Mesodermal cell (in vitro differentiated cells): ENCODE measurements at regions not wholly inside any gene's neighbourhood (a gene's known extent, or its start where the extent isn't known, plus 50 kb on each side); places are given as distances from the start of the nearest gene placed in this dataset.

ENCODE experiments used
- H3K27ac ChIP-seq: 2 replicates; pipeline ENCODE4 v1.7.0; 2013; ENCODE audit warnings: mild to moderate bottlenecking, low read depth, low read length, moderate library complexity; ENCODE audit not compliant: severe bottlenecking
- H3K36me3 ChIP-seq: 2 replicates; pipeline ENCODE4 v1.7.1; 2013; ENCODE audit warnings: mild to moderate bottlenecking, low read length, moderate library complexity; ENCODE audit not compliant: control insufficient read depth, insufficient read depth
- H3K4me1 ChIP-seq: one replicate; pipeline ENCODE4 v1.7.1; 2013; ENCODE audit warnings: mild to moderate bottlenecking, low read length; ENCODE audit not compliant: insufficient read depth, control insufficient read depth, poor library complexity, severe bottlenecking
- H3K4me3 ChIP-seq: 2 replicates; pipeline ENCODE4 v1.7.0; 2013; ENCODE audit warnings: low read length, control low read depth, mild to moderate bottlenecking; ENCODE audit not compliant: insufficient read depth, poor library complexity, severe bottlenecking; ENCODE audit errors: extremely low read depth
- H3K9me3 ChIP-seq: 2 replicates; pipeline ENCODE4 v1.7.1; 2013; ENCODE audit warnings: mild to moderate bottlenecking, low read length, moderate library complexity; ENCODE audit not compliant: control insufficient read depth
- WGBS, 2 experiments: methylation state at CpG; one replicate each; pipeline ENCODE4 v1.1.5; 2013; ENCODE audit warnings: missing lambda C conversion rate in 2 of 2; ENCODE audit not compliant: insufficient coverage in 2 of 2; 5-methylcytosine and 5-hydroxymethylcytosine counted together

GRCh38 chr9:104980039-104980654, 52.2 kb upstream of the ABCA1 start:
- 91 to 100% methylated on average over 2 to 3 of the region's 5 CpGs for WGBS, 2 experiments
- H3K4me1 ChIP-seq: no peaks in the 10 kb centered on the region
- H3K4me3 ChIP-seq: no peak overlapping the region
- no peaks in the 10 kb centered on the region for H3K36me3 ChIP-seq
- H3K9me3 ChIP-seq: no peaks in the 10 kb centered on the region
- H3K27ac ChIP-seq: no peak overlapping the region

DNA sequence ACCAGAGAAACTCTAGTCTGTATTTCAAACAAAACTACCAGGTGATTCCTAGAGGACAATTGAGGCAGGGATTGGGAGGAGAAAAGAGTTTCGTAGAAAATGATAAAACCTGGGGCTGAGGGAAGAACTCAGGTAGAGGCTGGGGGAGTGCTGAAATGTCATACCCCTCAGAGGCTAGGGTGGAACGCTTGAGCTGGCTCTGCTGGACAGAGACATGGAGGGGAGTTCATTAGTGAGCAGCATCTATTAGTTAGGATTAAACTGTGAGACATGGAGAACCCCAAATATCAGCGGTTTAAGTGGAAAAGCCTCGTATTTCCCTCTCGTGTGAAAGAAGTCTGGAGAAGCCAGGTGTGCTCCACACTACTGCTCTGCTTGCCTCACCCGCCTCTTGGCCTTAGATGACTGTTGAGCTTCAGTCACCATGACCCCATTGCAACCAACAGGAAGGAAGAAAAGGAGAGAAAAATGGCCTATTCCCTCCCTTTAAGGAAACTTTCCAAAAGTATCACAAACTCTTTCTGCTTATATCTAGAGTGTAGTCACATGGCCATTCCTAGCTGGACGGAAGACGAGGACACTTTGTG, 53.7 kb upstream of the ABCA1 start:
- no peak overlapping the region for H3K27ac ChIP-seq
- 90 to 91% methylated on average over 8 of the region's 8 CpGs for WGBS, 2 experiments
- H3K9me3 ChIP-seq: no peaks in the 10 kb centered on the region
- no peak overlapping the region for H3K4me3 ChIP-seq
- no peaks in the 10 kb centered on the region for H3K36me3 ChIP-seq
- H3K4me1 ChIP-seq: no peaks in the 10 kb centered on the region

- H3K4me1 ChIP-seq: no peaks in the 10 kb centered on the region
- no peak overlapping the region for H3K4me3 ChIP-seq
- H3K9me3 ChIP-seq: no peaks in the 10 kb centered on the region
- H3K27ac ChIP-seq: no peak overlapping the region
- 88 to 100% methylated on average over 2 to 3 of the region's 3 CpGs for WGBS, 2 experiments
- no peaks in the 10 kb centered on the region for H3K36me3 ChIP-seq
Observed at GRCh38 chr9:104982543-104982942, 54.6 kb upstream of the ABCA1 start.

- Histone ChIP-seq H3K4me3 (no peak overlapping the region), H3K4me1 (no peaks in the 10 kb centered on the region), H3K36me3 (no peaks in the 10 kb centered on the region), H3K9me3 (no peaks in the 10 kb centered on the region), H3K27ac (no peak overlapping the region)
- WGBS, 2 experiments: 85 to 100% methylated on average over 1 to 3 of the region's 3 CpGs
Observed at GRCh38 chr9:104983491-104983890, 55.5 kb upstream of the ABCA1 start.

DNA sequence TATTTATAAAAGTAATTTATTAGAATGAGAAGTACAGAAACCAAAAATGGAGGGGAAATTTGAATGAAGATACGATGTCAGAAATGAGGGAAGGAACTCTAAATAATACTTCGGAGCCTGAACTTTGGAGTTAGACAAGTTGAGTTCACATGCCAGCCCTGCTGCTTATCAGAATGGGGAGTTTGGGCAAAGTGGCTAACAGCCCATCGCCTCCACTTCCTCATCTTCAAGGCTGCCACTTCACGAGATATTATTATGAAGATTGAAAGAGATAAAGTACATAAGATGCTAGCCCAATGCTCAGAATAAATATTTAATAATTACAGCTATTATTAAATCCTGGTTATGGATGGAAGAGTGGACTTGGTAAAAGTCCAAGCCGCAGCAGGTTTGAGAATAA, 56.2 kb upstream of the ABCA1 start:
- H3K27ac ChIP-seq: no peak overlapping the region
- 74 to 92% methylated on average over 2 of the region's 5 CpGs for WGBS, 2 experiments
- no peak overlapping the region for H3K4me3 ChIP-seq
- no peaks in the 10 kb centered on the region for H3K36me3 ChIP-seq
- no peaks in the 10 kb centered on the region for H3K9me3 ChIP-seq
- H3K4me1 ChIP-seq: no peaks in the 10 kb centered on the region

DNA sequence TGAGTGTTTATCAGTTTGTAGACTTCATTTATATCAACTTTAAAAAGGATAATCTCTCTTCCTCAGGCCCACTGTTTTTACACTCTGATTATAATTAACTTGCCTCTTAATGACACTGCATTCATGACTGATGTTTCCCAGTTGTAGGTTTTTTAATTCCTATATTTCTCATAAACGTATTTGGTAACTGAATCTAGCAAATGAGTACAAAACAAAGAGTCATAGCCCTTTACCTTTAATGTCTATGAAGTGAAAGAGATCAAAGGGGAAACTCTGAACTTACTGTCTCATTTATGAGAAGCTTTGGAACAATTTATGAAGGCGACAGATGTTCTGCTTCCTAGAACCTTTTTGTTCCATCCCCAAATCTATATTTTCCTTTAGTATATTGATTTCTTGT, 56.6 kb upstream of the ABCA1 start:
- Histone ChIP-seq H3K9me3 (no peaks in the 10 kb centered on the region), H3K4me1 (no peaks in the 10 kb centered on the region), H3K4me3 (no peak overlapping the region), H3K36me3 (no peaks in the 10 kb centered on the region), H3K27ac (no peak overlapping the region)
- no CpG with 5 or more reads among the region's 2 CpGs for WGBS, 2 experiments

DNA sequence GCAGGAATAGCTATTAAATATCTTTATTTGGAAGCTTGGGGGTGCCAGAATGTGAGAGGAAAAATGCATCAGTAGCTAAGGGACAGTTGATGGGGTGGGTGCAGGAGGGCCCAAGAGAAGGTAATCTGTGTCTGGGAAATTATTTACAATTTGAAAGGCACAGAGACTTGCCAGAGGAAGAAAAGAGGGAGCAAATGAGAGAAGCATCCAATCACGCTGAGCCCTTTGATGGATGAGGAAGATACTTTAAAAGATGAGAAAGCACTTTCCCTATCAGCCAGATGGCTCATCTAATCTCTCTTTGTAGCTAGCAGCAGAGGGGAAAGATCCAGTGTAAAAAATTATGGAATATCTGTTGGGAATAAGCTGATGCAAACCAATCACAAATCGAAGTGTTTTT, 57.0 kb upstream of the ABCA1 start:
- Histone ChIP-seq H3K4me3 (no peak overlapping the region), H3K36me3 (no peaks in the 10 kb centered on the region), H3K9me3 (no peaks in the 10 kb centered on the region), H3K27ac (no peak overlapping the region), H3K4me1 (no peaks in the 10 kb centered on the region)
- 80 to 90% methylated on average over 2 of the region's 2 CpGs for WGBS, 2 experiments

DNA sequence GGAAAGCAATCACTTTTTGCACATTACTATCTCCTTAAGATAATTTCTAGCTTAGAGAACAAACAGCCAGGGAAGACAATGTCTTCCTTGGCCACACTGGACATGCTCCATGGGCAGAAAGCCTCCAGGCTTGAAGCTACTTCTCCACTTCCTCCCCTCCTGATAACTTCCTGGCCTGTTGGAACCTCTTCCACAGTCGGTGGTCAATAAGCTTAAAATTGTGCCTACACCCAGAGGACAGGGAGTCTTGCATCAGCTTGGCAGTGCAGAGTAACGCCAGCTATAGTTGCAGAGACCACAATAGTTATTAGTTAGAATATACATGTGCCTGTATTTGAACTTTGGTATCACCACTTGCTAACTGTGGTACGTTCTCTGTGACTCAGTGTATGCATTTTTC, 58.1 kb upstream of the ABCA1 start:
- H3K4me3 ChIP-seq: no peak overlapping the region
- WGBS, 2 experiments: no CpG with 5 or more reads among the region's 3 CpGs
- no peaks in the 10 kb centered on the region for H3K36me3 ChIP-seq
- peaks cover 6% of the 10 kb centered on the region for H3K4me1 ChIP-seq
- no peaks in the 10 kb centered on the region for H3K9me3 ChIP-seq
- no peak overlapping the region for H3K27ac ChIP-seq

DNA sequence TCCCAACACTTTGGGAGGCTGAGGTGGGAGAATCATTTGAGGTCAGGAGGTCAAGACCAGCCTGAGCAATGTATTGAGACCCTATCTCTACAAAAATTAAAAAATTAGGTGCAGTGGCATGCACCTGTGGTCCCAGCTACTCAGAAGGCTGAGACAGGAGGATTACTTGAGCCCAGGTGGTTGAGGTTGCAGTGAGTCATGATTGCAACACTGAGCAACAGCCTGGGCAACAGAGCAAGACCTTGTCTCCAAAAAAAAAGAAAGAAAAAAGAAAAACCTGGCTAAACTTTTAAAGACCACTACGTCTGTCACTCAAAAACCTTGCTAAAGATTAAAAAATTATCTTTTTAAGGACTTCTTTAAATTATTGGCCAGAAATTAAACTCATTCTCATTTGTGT, 59.8 kb upstream of the ABCA1 start:
- Histone ChIP-seq H3K4me3 (no peak overlapping the region), H3K27ac (no peak overlapping the region), H3K9me3 (no peaks in the 10 kb centered on the region), H3K36me3 (no peaks in the 10 kb centered on the region), H3K4me1 (peaks cover 19% of the 10 kb centered on the region)
- no CpG with 5 or more reads among the region's 1 CpG for WGBS, 2 experiments

- no peak overlapping the region for H3K4me3 ChIP-seq
- H3K36me3 ChIP-seq: no peaks in the 10 kb centered on the region
- H3K9me3 ChIP-seq: no peaks in the 10 kb centered on the region
- WGBS, 2 experiments: 86 to 89% methylated on average over 1 of the region's 2 CpGs
- H3K4me1 ChIP-seq: peaks cover 27% of the 10 kb centered on the region
- no peak overlapping the region for H3K27ac ChIP-seq
Observed at GRCh38 chr9:104988539-104988938, 60.6 kb upstream of the ABCA1 start.

GRCh38 chr9:104991144-104991953, 63.4 kb upstream of the ABCA1 start:
- Histone ChIP-seq H3K4me1 (peaks cover 36% of the 10 kb centered on the region), H3K27ac (peak overlapping the region; percentile 88), H3K9me3 (no peaks in the 10 kb centered on the region), H3K36me3 (no peaks in the 10 kb centered on the region), H3K4me3 (peak overlapping the region; percentile 37)
- WGBS, 2 experiments: 4 to 11% methylated on average over 33 to 58 of the region's 63 CpGs
